GM18508 (cell line): ENCODE measurements at regions not wholly inside any gene's neighbourhood (a gene's known extent, or its start where the extent isn't known, plus 50 kb on each side); places are given as distances from the start of the nearest gene placed in this dataset.

Source experiments
- ATAC-seq: cut with Tn5 transposase; IDR thresholded peaks from one replicate; pipeline ENCODE4 v1.9.1; 2021; ENCODE audit warnings: moderate number of reproducible peaks; ENCODE audit not compliant: insufficient read depth, unreplicated experiment

- no peak for ATAC-seq
Measured at GRCh38 chr5:136703706-136704105, 338.4 kb upstream of the TRPC7 start.

- no peak for ATAC-seq
Measured at GRCh38 chr5:136703036-136703435, 337.7 kb upstream of the TRPC7 start.

GRCh38 chr5:136701191-136701590 lies 335.8 kb upstream of the TRPC7 start:
- no peak for ATAC-seq

GRCh38 chr5:136699651-136700050 lies 334.3 kb upstream of the TRPC7 start:
- ATAC-seq = no peak

GRCh38 chr5:136698970-136699369 lies 333.6 kb upstream of the TRPC7 start:
- ATAC-seq = no peak

GRCh38 chr5:136694258-136694657 lies 328.9 kb upstream of the TRPC7 start:
- ATAC-seq = no peak

- ATAC-seq = no peak
Measured at GRCh38 chr5:136689552-136689951, 324.2 kb upstream of the TRPC7 start.

GRCh38 chr5:136686192-136686872 lies 321.0 kb upstream of the TRPC7 start:
- no peak for ATAC-seq

- no peak for ATAC-seq
Measured at GRCh38 chr5:136682986-136683385, 317.6 kb upstream of the TRPC7 start.

GRCh38 chr5:136679233-136679632 lies 313.9 kb upstream of the TRPC7 start:
- no peak for ATAC-seq

- ATAC-seq = no peak
Measured at GRCh38 chr5:136677217-136677616, 311.9 kb upstream of the TRPC7 start.

GRCh38 chr5:136676685-136677084 lies 311.3 kb upstream of the TRPC7 start:
- no peak for ATAC-seq

- no peak for ATAC-seq
Measured at GRCh38 chr5:136675769-136676168, 310.4 kb upstream of the TRPC7 start.

GRCh38 chr5:136674178-136674577 lies 308.8 kb upstream of the TRPC7 start:
- ATAC-seq = no peak

GRCh38 chr5:136667789-136668188 lies 302.4 kb upstream of the TRPC7 start:
- no peak for ATAC-seq

GRCh38 chr5:136666970-136667620 lies 301.8 kb upstream of the TRPC7 start:
- peak; percentile 48 for ATAC-seq

- ATAC-seq = no peak
Measured at GRCh38 chr5:136665331-136665730, 300.0 kb upstream of the TRPC7 start.

- ATAC-seq = no peak
Measured at GRCh38 chr5:136661026-136661425, 295.7 kb upstream of the TRPC7 start.

GRCh38 chr5:136656811-136657210 lies 291.5 kb upstream of the TRPC7 start:
- ATAC-seq = no peak

- no peak for ATAC-seq
Measured at GRCh38 chr5:136655468-136655867, 290.1 kb upstream of the TRPC7 start.

- ATAC-seq = no peak
Measured at GRCh38 chr5:136646915-136647314, 281.6 kb upstream of the TRPC7 start.

GRCh38 chr5:136642976-136643375 lies 277.6 kb upstream of the TRPC7 start:
- ATAC-seq = no peak
